ENCODE measurements at regions not wholly inside any gene's neighbourhood (a gene's known extent, or its start where the extent isn't known, plus 50 kb on each side); places are given as distances from the start of the nearest gene placed in this dataset.
"Not testable (repeated sequence)": the region's sequence is repeated elsewhere in the genome, so short reads cannot be mapped to it uniquely, and the experiment has no call there.

DNA sequence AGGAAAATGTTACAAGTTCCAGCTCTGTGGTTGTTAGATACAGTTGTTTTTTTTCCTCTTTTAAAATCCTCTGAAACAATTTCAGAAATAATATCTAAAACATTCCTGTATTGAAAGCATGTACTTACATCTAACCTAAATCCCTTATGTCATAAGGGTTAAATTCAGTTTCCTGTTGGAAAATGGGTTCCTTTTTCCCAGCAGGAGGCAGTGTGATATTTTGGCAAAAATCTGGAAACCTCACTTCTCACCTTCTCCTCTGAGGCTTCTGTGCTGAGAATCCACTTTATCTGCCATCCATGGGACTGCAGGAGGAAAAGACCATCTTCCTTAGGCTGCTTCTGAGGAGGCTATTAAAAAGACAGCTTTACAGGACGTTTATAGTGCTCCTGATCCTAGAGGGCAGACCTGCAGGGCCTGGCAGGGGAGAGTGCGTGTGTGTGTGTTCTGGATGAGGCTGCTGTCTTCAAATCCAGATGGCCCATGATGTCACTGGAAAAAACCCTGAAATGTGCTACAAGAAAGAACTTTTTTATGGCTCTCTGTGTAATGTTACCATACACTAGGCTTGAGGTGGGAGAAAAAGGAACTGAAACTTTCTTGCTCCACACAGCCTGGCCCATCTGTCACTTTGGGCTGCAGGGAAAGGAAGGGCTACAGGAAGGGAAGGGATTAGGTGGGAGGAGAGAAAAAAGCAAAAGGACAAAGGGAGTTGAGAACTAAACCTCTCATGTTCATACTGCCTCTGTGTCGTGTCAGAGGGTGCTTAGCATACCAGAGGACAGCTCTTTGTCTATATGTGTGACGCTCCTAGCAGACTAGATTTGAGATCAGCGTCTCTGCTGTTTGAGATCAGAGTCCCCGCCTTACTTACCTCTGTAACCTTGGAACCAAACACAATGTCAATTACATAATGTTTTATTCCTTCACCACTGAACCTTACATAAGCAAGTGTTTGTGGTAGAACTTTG lies 379.2 kb upstream of the SPAG17 start:
- no peak for DNase-seq

- DNase-seq, result no peak
Observed at GRCh38 chr1:118558933-118559332, 373.9 kb upstream of the SPAG17 start.

DNA sequence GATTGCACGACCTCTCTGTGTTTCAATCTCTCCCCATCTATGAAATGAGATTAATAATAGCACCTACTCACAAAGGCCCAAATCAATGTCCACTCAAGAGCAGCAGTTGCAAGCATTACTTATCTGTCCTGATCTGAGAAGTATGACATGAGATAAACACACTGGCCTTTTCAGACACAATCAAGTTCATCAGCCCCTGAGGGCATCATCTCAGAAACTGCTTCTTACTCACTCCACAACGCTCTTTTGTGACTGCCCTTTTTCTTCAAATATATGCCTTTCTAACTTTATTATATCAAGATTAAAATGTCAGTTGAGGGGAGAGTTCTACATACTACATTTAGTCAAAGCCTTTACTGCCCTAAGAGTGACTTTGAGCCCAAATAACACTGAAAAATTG lies 371.9 kb upstream of the SPAG17 start:
- DNase-seq, result no peak

GRCh38 chr1:118555638-118556037 lies 370.6 kb upstream of the SPAG17 start:
- no peak for DNase-seq

GRCh38 chr1:118535901-118536300 lies 350.9 kb upstream of the SPAG17 start:
- peak; percentile 85 for DNase-seq

DNA sequence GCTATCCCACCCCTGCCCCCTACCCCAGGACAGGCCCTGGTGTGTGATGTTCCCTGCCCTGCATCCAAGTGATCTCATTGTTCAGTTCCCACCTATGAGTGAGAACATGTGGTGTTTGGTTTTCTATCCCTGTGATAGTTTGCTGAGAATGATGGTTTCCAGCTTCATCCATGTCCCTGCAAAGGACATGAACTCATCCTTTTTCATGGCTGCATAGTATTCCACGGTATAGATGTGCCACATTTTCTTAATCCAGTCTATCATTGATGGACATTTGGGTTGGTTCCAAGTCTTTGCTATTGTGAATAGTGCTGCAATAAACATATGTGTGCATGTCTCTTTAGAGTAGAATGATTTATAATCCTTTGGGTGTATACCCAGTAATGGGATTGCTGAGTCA lies 326.9 kb upstream of the SPAG17 start:
- DNase-seq, result not testable (repeated sequence)

- DNase-seq, result peak; percentile 77
Observed at GRCh38 chr1:118504867-118505266, 319.8 kb upstream of the SPAG17 start.

DNA sequence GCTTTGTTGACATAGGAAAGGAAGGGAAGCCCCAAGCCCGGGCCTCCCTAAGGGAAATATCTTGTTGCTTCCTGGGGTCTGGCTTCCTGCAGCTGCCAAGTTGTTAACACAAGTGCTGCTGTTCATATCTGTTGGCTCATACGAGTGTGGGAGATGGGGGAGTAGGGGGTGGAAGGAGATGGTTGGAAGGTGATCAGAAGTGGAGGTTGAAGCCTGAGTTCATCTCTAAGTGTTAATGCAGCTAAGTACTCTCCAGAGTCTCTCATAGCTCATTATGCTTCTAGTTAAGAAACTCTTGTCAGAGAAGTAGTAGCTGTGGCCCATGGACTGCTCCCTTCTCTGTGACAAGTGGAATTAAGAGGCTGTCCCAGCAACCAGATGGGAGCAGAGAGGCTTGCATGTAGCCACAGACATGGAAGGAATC lies 319.2 kb upstream of the SPAG17 start:
- peak; percentile 46 for DNase-seq

DNA sequence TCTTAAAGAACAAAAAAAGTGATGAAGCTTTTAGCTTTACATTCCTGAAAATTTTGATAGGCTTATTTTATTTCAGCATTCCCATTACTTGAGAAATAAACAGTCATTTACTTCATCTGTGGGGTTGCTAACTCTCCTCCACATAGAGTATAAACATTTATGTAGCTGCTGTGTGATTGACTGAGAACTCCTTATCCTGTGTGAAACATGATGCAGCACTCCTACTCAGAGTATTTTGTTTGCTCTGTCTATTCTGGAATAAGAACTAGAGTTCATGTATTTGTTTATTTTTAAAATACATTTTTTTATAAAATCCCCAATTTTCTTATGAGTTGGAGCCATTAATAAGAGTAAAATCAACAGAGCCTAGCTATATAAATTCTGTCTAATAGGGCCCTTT lies 318.7 kb upstream of the SPAG17 start:
- no peak for DNase-seq

- no peak for DNase-seq
Observed at GRCh38 chr1:118494998-118495397, 310.0 kb upstream of the SPAG17 start.

- no peak for DNase-seq
Observed at GRCh38 chr1:118488787-118489186, 303.8 kb upstream of the SPAG17 start.

- DNase-seq, result no peak
Observed at GRCh38 chr1:118487932-118488331, 302.9 kb upstream of the SPAG17 start.

GRCh38 chr1:118487091-118487490 lies 302.1 kb upstream of the SPAG17 start:
- DNase-seq, result no peak

- DNase-seq, result peak; percentile 69
Observed at GRCh38 chr1:118486199-118486598, 301.2 kb upstream of the SPAG17 start.

DNA sequence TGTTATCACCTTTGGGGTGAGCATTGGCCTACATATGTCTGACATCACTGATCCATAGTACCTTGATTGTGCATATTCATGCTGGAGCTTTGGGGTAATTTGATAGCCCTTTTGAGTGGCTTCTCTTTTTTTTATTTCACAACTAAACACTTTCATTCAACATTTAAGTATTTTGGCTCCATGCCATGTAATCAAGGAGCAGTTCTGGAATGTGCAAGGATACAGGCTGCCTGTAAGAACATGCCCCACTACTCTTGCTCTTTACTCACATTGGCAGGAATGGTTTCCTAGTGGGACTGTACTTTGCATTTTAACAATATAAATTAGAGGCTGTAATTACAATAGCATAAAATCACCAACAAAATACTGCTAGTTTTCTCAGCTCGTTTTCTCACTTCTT lies 300.7 kb upstream of the SPAG17 start:
- peak; percentile 92 for DNase-seq

- DNase-seq, result no peak
Observed at GRCh38 chr1:118484893-118485292, 299.9 kb upstream of the SPAG17 start.

DNA sequence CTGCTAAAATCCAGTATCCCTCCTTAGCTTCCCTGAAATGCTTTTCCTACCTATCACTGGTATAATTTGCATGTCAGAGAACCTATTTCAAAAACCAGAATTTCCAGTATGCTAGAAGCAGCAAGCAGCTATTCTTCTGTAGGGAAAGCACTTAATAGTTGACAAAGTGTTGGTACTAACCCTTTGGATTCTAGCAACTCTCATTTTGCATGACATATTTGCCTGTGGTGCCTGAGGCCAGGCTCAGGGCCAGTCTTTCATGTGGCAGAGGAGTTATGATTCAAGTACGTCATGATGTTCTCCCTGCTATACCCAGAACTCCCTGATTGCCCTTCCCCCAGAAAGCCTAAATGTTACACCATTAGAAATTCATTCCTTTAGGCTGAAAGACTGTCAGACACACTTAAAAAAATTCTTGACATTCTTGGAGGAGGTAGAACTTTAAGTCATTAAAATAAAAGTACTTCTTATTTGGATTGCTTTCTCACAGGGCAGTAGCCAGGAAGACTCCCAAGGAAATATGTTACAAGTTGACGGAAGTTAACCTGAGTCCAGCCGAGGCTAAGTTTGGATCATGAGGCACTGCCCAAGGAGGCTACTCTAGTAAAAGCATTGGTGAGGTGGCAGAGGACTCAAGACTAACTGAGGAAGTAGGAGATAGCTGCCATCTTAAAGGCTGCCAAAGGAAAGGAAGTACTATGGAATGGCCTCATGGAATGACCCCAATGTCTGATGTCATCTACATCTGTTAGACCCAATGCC lies 298.4 kb upstream of the SPAG17 start:
- no peak for DNase-seq

DNA sequence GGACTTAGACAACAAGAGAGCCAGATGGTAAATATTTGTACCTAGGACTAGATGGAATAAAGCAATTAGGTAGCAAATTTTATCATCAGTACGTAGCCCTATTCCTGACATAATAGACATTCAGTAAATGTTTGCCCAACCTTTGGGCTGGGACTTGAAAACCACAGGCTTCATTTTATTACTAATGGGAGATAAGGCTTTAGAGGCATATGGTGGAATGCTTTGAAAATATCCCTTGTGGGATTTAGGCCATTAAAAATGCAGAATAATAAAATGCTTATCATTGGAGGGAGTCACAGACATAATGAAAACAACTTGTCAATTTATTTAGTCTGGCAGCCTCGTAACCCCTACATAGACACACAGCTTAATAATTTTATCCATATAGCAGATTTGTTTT lies 296.1 kb upstream of the SPAG17 start:
- no peak for DNase-seq

DNA sequence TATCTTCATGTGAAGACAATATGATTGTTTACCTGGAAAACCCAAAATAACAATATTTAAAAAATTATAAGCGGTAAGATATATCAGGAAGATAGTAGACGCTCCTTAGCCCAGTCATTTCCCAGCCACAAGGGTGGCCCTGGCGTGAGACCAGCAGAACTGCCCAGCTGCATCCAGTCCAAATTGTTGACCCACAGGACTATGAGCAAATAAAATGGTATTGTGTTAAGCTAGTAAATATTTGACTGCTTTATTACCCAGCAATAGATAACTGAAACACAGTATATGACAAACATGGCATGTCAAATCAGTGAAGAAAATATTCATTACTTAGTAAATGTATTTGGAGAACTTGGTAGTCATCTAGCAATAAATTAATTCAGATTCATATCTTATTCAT lies 294.3 kb upstream of the SPAG17 start:
- no peak for DNase-seq

DNA sequence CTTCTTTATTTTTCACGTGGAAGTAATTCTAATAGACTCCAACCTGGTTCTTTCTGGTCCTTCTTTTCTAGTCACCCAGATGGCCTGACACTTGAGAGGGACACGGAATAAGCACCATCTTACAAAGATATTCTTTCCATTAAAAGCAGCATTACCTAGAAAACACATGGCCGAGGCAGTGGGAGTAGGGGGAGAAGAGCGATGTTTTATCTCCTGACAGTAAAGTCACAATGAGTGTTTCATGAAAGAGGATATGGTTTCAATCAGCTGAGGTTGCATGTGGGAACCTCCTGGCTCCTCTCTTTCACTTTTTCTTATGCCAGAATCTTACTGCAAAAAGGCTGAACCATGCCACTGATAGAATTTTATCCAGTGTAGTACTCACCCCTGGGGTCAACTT lies 288.8 kb upstream of the SPAG17 start:
- no peak for DNase-seq

DNA sequence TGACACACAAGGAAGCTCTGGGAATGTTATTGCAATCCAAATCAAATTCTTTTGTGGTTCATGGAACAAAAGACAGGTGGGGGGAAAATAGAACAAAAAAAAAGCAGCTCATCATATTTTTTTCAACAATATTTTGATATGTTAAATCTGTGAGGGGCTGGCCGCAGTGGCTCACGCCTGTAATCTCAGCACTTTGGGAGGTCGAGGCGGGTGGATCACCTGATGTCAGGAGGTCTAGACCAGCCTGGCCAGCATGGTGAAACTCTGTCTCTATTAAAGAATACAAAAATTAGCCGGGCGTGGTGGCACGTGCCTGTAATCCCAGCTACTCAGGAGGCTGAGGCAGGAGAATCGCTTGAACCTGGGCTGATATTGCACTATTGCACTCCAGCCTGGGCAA lies 279.4 kb upstream of the SPAG17 start:
- not testable (repeated sequence) for DNase-seq

DNA sequence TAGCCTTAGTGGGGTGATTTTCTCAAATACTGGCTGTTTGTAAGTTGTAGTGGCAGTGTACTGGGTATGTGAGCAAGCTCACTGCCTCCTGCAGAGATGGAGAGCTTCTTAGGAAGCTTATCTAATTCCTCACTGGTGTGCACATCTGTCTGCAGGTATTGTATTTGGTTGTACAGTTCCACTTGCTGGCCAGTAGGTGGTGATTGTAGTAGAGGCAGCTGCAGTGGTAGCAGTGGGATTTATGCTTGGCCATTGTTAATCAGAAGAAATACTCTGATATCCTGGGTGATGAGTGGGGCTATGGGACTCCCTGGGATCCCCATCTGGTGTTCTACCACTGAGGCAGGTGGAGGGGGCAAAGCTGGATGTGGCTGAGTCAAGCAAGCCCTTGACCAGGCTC lies 276.1 kb upstream of the SPAG17 start:
- DNase-seq, result no peak

DNA sequence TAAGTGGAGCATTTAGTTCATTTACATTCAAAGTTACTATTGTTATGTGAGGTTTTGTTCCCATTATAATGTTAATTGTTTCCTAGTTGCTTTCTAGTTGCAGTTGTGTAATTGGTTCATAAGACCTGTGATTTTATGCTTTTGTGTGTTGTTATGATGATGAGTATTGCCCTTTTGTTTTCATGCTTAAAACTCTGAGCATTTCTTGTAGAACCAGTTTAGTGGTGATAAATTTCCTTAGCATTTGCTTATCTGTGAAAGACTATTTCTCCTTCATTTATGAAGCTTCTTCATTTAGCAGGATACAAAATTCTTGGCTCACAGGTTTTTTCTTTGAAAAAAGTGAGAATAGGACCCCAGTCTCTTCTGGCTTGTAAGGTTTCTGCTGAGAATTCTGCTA lies 274.8 kb upstream of the SPAG17 start:
- no peak for DNase-seq

- DNase-seq, result not testable (repeated sequence)
Observed at GRCh38 chr1:118453856-118454255, 268.8 kb upstream of the SPAG17 start.

Measured in NCI-H1105 treated with DMSO at 0.1 percent for 48 hours (cell line).